Nephron progenitor cell (in vitro differentiated cells): ENCODE measurements at regions not wholly inside any gene's neighbourhood (a gene's known extent, or its start where the extent isn't known, plus 50 kb on each side); places are given as distances from the start of the nearest gene placed in this dataset.
"Not testable (repeated sequence)": the region's sequence is repeated elsewhere in the genome, so short reads cannot be mapped to it uniquely, and the experiment has no call there.

Source experiments
- DNase-seq: peaks from one replicate; pipeline ENCODE4 v3.0.0; 2021
- H3K27ac Mint-ChIP-seq: 2 replicates; pipeline ENCODE4 v1.8.0; 2021; ENCODE audit warnings: mild to moderate bottlenecking, moderate library complexity, mixed read lengths
- H3K27me3 Mint-ChIP-seq: 2 replicates; pipeline ENCODE4 v1.8.0; 2021; ENCODE audit warnings: mild to moderate bottlenecking, low read depth, mixed read lengths; ENCODE audit not compliant: poor library complexity
- H3K36me3 Mint-ChIP-seq: 2 replicates; pipeline ENCODE4 v1.8.0; 2021; ENCODE audit warnings: low read depth, mixed read lengths
- H3K4me1 Mint-ChIP-seq: 2 replicates; pipeline ENCODE4 v1.8.0; 2021; ENCODE audit warnings: mixed read lengths
- H3K4me3 Mint-ChIP-seq: 2 replicates; pipeline ENCODE4 v1.8.0; 2021; ENCODE audit warnings: mild to moderate bottlenecking, moderate library complexity, mixed read lengths
- H3K9me3 Mint-ChIP-seq: 2 replicates; pipeline ENCODE4 v1.8.0; 2021; ENCODE audit warnings: mild to moderate bottlenecking, moderate library complexity, mixed read lengths
- TF ChIP-seq, protein P1 (sequence below): fragments of 200-600 bp; sonication (generic); IDR thresholded peaks from 2 replicates; pipeline ENCODE4 v1.5.0; 2021; ENCODE audit warnings: antibody characterized with exemption

- Mint-ChIP-seq H3K4me3 (no peak overlapping the region), H3K27ac (no peak overlapping the region), H3K9me3 (peaks cover 8% of the 10 kb centered on the region), H3K4me1 (peaks cover 13% of the 10 kb centered on the region), H3K36me3 (no peaks in the 10 kb centered on the region), H3K27me3 (peaks cover 14% of the 10 kb centered on the region)
- DNase-seq = no peak
- TF ChIP-seq, protein P1, sequence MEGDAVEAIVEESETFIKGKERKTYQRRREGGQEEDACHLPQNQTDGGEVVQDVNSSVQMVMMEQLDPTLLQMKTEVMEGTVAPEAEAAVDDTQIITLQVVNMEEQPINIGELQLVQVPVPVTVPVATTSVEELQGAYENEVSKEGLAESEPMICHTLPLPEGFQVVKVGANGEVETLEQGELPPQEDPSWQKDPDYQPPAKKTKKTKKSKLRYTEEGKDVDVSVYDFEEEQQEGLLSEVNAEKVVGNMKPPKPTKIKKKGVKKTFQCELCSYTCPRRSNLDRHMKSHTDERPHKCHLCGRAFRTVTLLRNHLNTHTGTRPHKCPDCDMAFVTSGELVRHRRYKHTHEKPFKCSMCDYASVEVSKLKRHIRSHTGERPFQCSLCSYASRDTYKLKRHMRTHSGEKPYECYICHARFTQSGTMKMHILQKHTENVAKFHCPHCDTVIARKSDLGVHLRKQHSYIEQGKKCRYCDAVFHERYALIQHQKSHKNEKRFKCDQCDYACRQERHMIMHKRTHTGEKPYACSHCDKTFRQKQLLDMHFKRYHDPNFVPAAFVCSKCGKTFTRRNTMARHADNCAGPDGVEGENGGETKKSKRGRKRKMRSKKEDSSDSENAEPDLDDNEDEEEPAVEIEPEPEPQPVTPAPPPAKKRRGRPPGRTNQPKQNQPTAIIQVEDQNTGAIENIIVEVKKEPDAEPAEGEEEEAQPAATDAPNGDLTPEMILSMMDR = no peak
These were observed 78.7 kb upstream of the MSH6 start for GRCh38 chr2:47704287-47704686.

DNA sequence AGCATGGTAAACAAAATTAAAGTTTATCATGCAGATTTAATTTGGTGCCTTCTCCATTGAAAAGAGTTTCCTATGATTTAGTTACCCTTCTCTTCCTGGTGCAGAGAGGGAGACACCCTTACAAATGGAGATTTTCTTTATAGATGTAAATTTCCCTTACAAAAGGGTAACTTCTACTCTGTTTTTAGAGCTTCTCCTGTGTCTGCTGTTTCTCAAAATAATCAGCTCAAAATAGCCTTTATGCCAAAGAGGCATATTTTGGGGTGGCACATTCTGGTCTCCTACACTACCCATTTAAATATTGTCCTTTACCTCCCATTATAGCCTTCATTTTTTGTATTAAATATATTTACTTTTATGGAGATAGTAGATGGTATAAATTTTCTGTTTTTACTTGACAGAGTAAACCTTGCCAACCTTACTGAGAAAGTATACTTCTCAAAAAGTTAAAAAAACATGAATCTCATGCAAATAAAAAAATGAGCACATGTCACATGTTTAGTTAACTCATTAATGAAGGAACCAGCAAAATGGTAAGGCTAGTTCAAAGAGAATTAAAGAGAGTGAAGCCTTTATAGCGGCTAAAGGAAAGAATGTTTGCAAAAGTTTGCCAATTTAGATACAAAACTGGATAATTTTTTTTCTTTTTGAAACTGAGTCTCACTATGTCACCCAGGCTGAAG, 83.3 kb upstream of the MSH6 start:
- DNase-seq = no peak
- TF ChIP-seq, protein P1 = no peak
- Mint-ChIP-seq H3K9me3 (peaks cover 18% of the 10 kb centered on the region), H3K4me1 (peaks cover 36% of the 10 kb centered on the region), H3K4me3 (no peak overlapping the region), H3K27ac (no peak overlapping the region), H3K36me3 (no peaks in the 10 kb centered on the region), H3K27me3 (peaks cover 8% of the 10 kb centered on the region)

DNA sequence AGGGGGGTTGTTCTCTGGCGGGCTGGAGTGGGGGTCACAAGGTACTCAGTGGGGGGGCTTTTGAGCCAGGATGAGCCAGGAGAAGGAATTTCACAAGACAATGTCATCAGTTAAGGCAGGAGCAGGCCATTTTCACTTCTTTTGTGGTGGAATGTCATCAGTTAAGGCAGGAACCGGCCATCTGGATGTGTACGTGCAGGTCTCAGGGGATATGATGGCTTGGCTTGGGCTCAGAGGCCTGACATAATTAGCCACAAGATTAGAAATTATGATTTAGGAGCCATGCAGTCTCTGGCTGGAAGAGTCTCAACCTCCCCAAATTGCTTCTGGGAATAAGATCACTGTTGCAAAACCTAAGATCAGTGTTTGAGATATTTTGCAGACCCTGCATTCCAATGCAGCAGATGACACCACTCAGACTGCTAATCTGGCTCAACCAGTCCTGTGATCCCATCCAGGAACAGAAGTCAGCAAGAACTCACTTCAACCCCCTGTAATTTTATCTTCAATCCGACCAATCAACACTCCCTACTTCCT, 84.4 kb upstream of the MSH6 start:
- Mint-ChIP-seq H3K4me1 (peaks cover 31% of the 10 kb centered on the region), H3K9me3 (peaks cover 18% of the 10 kb centered on the region)
- not testable (repeated sequence) for H3K27ac Mint-ChIP-seq, H3K27me3 Mint-ChIP-seq, H3K4me3 Mint-ChIP-seq, H3K36me3 Mint-ChIP-seq, DNase-seq

DNA sequence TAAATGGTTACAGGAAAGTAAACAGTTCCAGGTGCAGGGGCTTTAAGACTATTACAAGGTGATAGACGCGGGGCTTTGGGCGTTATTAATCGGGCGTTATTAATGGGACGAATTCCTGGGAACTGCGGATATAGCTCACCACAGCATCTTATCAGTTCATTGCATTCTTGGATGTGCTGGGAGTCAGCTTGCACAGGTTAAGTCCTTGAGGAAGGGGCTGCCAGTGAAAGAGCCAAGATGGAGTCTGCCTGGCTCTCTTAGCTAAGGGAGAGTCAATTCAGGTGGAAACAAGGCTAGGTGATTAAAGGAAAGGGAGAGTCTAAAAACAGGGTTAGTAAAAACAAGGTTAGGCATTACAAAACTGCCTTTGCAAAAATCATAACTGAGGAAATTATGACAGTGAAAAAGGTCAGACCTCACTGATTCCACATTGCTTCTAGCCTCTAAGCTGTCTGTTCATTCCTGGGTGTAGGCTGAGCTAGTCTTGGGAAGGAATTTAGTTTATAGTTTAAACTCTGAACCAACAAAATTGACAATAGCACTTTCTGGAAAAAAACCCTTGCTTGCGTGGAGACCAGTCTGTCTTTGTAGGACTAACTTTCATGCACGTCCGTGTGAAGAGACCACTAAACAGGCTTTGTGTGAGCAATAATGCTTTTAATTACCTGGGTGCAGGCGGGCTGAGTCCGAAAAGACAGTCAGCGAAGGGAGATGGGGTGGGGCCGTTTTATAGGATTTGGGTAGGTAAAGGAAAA, 85.1 kb upstream of the MSH6 start:
- H3K9me3 Mint-ChIP-seq = peaks cover 18% of the 10 kb centered on the region
- H3K27ac Mint-ChIP-seq, H3K4me3 Mint-ChIP-seq, H3K27me3 Mint-ChIP-seq, DNase-seq, H3K36me3 Mint-ChIP-seq: not testable (repeated sequence)
- peaks cover 27% of the 10 kb centered on the region for H3K4me1 Mint-ChIP-seq

DNA sequence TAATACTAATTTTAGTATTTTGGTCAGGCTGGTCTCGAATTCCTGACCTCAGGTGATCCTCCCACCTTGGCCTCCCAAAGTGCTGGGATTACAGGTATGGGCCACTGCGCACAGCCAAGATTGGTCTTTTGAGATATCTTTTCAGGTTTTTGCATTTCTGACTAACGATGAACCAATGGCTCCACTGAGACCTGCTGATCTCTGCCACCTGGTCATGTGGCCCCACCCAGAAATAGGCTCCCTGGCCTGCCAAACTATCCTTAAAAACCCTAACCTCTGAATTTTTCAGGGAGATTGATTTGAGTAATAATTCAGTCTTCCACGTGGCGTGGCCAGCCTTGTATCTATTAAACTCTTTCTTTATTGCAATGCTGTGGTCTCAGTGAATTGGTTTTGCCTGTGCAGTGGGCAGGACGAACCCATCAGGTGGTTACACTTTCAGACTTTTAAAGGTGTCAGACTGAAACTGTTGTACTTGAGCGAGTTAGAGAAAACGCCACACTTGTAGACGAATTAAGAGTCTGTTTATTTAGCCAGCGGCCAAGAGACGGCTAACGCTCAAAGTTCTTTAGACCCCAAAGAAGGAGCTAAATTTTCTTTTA, 85.8 kb upstream of the MSH6 start:
- Mint-ChIP-seq H3K36me3 (no peaks in the 10 kb centered on the region), H3K9me3 (peaks cover 18% of the 10 kb centered on the region), H3K27ac (no peak overlapping the region), H3K4me3 (no peak overlapping the region), H3K4me1 (peaks cover 27% of the 10 kb centered on the region), H3K27me3 (peaks cover 4% of the 10 kb centered on the region)
- no peak for DNase-seq
- TF ChIP-seq, protein P1 = no peak

DNA sequence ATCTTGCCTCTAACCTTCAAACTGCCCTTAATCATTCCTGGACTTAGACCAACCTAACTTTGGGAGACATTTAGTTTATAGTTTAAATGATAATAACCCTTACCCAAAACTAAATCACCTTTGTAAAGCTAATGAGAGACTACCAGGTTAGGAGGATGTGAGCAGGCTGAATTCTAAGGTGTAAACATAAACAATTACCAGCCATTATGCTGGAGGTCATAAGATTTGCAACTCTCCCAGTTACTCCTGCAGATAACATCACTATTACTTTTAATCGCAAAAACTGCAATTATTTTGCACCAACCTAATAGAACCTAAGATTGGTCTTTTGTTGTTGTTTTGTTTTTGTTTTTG, 86.5 kb upstream of the MSH6 start:
- TF ChIP-seq, protein P1 = no peak
- no peaks in the 10 kb centered on the region for H3K36me3 Mint-ChIP-seq
- no peak for DNase-seq
- H3K27me3 Mint-ChIP-seq = peaks cover 3% of the 10 kb centered on the region
- no peak overlapping the region for H3K27ac Mint-ChIP-seq
- peaks cover 27% of the 10 kb centered on the region for H3K4me1 Mint-ChIP-seq
- H3K9me3 Mint-ChIP-seq = peaks cover 18% of the 10 kb centered on the region
- no peak overlapping the region for H3K4me3 Mint-ChIP-seq
